22Rv1 (cell line): ENCODE measurements at regions not wholly inside any gene's neighbourhood (a gene's known extent, or its start where the extent isn't known, plus 50 kb on each side); places are given as distances from the start of the nearest gene placed in this dataset.

Experiments used
- H3K27ac ChIP-seq: fragments of 450-650 bp; 2 replicates; pipeline ENCODE4 v1.5.1; 2017
- ZFX ChIP-seq: fragments of 450-650 bp; IDR thresholded peaks from 2 replicates; pipeline ENCODE4 v1.6.1; 2017; ENCODE audit warnings: antibody characterized with exemption, borderline replicate concordance
- TF ChIP-seq, protein P1 (sequence below): fragments of 450-650 bp; IDR thresholded peaks from 2 replicates; pipeline ENCODE4 v1.5.1; 2017; ENCODE audit warnings: mild to moderate bottlenecking

DNA sequence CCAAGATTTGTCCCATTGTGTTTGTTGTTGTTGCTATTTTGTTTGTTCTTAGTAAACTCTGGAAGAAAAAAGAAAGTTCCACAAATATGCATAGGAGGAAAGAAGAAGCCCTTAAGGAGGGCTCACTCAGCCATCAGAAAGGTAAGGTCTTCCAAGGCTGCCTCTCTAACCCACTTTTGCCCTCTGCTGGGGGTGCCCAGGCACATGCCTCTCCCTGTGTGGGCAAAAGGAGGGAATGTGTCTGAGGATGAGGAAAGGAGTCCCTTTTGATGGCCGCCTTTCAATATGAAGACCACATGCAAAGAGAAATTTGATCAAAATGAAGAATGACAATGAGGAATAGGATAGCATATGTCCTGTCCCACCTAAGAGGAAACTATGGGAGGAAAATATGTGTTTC, 248.2 kb upstream of the POU3F2 start:
- H3K27ac ChIP-seq, result no peak overlapping the region
- no peak for TF ChIP-seq ZFX
- TF ChIP-seq, protein P1, sequence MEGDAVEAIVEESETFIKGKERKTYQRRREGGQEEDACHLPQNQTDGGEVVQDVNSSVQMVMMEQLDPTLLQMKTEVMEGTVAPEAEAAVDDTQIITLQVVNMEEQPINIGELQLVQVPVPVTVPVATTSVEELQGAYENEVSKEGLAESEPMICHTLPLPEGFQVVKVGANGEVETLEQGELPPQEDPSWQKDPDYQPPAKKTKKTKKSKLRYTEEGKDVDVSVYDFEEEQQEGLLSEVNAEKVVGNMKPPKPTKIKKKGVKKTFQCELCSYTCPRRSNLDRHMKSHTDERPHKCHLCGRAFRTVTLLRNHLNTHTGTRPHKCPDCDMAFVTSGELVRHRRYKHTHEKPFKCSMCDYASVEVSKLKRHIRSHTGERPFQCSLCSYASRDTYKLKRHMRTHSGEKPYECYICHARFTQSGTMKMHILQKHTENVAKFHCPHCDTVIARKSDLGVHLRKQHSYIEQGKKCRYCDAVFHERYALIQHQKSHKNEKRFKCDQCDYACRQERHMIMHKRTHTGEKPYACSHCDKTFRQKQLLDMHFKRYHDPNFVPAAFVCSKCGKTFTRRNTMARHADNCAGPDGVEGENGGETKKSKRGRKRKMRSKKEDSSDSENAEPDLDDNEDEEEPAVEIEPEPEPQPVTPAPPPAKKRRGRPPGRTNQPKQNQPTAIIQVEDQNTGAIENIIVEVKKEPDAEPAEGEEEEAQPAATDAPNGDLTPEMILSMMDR, result no peak

DNA sequence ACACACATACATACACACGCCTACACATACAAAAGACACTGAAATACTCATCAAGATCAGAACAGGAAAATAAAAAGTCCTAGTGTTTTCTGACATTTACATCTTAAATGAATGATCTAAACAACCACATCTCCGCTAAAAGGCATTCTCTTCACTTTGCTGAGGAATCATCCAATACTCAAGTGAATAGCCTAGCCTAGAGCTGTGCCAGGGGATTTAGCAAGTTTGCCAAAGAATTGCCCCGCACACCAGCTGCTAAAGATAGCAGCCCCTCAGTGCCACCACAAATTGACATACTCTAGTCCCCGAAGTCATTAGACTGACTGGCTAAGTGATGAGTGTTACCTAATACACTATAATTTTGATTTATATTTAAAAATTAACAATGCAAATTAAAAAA, 246.8 kb upstream of the POU3F2 start:
- TF ChIP-seq, protein P1, result no peak
- no peak for TF ChIP-seq ZFX
- no peak overlapping the region for H3K27ac ChIP-seq

DNA sequence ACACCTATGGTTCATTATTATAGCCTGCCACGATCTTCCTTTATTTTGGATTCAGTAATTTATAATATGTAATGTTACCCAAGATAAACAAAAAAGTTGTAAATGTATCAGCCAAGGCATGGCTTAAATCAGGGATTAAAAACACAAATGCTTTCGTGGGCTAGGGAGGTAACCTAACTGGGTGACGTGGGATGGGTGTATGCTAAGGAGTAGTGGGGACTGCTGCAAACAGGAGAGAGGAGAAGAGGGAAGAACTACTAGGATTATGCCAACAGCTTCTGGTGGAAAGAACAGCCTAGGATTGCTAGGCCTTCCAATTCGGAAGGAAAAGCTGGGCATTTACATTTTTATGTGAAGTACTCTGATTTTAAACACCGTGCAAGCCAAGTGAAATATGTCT, 244.8 kb upstream of the POU3F2 start:
- H3K27ac ChIP-seq, result no peak overlapping the region
- no peak for TF ChIP-seq ZFX
- TF ChIP-seq, protein P1, result no peak

DNA sequence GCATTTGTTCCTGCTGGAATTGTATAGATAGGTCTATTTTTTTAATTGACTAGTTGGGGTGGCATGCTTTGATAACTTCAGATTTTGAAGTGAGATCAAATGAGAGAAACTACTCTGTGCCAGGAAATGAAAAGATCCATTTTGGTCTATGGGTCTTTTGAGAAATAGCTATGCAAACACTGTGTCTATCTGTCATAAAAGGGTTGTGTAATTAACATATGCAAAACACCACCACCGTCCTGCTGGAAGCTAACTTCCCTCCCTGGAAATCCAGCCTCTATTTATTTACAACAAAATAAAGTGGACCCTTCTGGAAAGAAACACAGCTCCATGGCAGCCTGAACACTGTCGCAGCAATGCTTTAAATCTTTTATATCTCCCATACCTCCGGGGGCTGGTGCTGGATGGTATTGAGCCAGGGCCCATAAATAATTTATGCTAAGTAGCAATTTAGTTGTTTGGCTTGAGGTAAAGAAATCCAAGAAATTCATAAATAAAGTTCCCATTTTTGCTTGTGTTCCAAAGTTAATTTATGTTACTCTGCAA, 244.2 kb upstream of the POU3F2 start:
- no peak for TF ChIP-seq ZFX
- TF ChIP-seq, protein P1, result no peak
- no peak overlapping the region for H3K27ac ChIP-seq

DNA sequence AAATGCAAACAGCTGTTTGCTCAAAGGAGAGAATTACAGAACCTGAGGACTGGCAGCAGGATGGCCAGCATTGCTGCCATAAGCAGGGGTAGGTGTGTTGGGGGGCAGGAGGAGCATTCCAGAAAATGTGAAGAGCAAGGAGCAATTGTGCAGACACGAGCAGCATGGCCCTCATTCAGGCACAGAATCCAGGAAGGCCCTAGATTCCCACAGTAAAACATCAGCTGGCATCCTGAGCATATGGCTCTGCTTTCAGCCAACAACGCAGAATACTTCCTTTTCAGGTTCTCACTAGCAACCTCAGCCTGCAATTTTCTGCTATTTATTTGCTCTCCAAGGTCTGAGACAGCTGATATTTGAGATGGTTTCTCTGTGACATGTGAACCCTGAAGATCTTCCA, 243.4 kb upstream of the POU3F2 start:
- H3K27ac ChIP-seq, result no peak overlapping the region
- TF ChIP-seq ZFX, result no peak
- TF ChIP-seq, protein P1, result no peak

DNA sequence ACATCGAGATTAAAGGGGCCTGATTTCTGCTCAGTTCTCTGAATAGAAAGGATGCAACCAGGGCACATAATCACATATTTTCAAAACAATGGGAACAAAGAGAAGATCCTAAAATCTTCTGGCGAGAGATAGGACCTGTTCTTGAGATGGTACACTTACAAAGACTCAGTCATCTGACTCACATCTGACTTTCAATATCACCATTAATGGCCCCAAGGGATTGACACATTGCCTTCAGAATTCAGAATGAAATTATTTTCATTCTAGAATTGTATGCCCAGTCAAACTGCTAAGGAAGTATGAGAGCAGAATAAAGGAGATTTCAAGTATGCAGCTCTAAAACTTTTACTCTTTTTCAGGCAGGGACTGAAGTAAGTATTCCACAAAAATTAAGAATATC, 240.7 kb upstream of the POU3F2 start:
- H3K27ac ChIP-seq, result peak overlapping the region; percentile 66
- no peak for TF ChIP-seq ZFX
- TF ChIP-seq, protein P1, result no peak

DNA sequence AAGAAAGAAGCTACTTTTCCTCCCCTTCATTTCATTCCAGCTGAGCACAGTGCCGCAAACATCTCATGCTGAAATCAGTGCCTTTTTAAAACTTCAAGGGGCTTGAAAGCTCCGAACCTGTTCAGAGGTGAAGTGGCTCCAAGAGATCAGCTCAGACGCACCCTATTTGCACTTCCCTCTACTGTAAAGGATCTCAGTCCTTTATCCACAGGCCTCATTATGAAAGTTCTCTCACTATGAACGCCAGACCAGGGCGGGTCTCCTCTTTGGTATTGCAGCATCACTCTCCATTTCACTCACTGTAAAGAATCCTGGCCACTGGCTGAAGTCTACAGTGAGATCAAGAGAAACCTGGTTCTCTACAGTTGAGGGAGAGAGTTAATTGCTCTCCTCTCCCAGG, 232.7 kb upstream of the POU3F2 start:
- no peak overlapping the region for H3K27ac ChIP-seq
- TF ChIP-seq, protein P1, result no peak
- TF ChIP-seq ZFX, result no peak
